Panc1 (cell line): ENCODE measurements at regions not wholly inside any gene's neighbourhood (a gene's known extent, or its start where the extent isn't known, plus 50 kb on each side); places are given as distances from the start of the nearest gene placed in this dataset.

Experiments used
- ATAC-seq: fragments of 200-7000 bp; cut with Tn5 transposase; 2 replicates; pipeline ENCODE4 v1.9.1; 2020; ENCODE audit warnings: mild to moderate bottlenecking, moderate library complexity
- BruUV-seq: library from RNA; stranded (reverse); fragments of 400-500 nt; replicated peaks from 2 replicates; lab custom pipeline; 2021; lab: Mats Ljungman, UMichigan
- CTCF ChIA-PET: fragments of 300-600 bp; sonication (Branson Sonifier 250); formaldehyde crosslinking; loops from one replicate; lab custom pipeline; 2022; ENCODE audit warnings: antibody characterized with exemption; lab: Charles Lee
- POLR2A ChIA-PET: fragments of 300-600 bp; sonication (Branson Sonifier 250); formaldehyde crosslinking; loops from one replicate; lab custom pipeline; 2022; ENCODE audit warnings: antibody characterized with exemption; lab: Charles Lee
- DNase-seq: peaks from one replicate; pipeline ENCODE4 v3.0.0-alpha.2; 2010; ENCODE audit warnings: low read depth, low spot score
- H3K27ac ChIP-seq: 2 replicates; pipeline ENCODE4 v1.5.1; 2011; ENCODE audit warnings: mild to moderate bottlenecking, low read length, inconsistent platforms
- H3K27me3 ChIP-seq: fragments of 200-500 bp; sonication (Bioruptor generic); 2 replicates; pipeline ENCODE4 v1.6.0; 2014; ENCODE audit warnings: low read length, inconsistent platforms; ENCODE audit not compliant: control insufficient read depth, insufficient read depth
- H3K36me3 ChIP-seq: fragments of 200-500 bp; sonication (Bioruptor generic); 2 replicates; pipeline ENCODE4 v1.5.1; 2014; ENCODE audit warnings: inconsistent platforms, mild to moderate bottlenecking, low read length, moderate library complexity; ENCODE audit not compliant: control insufficient read depth, insufficient read depth
- H3K4me1 ChIP-seq: 2 replicates; pipeline ENCODE4 v1.5.1; 2011; ENCODE audit warnings: inconsistent platforms, mild to moderate bottlenecking, low read length, moderate library complexity; ENCODE audit not compliant: control insufficient read depth, insufficient read depth
- H3K4me3 ChIP-seq, 2 experiments: 2 replicates each; pipeline ENCODE4 v1.5.1; 2011 to 2012; ENCODE audit warnings: low read depth in 2 of 2, low read length in 2 of 2, mild to moderate bottlenecking in 2 of 2, inconsistent platforms in 1 of 2, moderate library complexity in 1 of 2
- H3K9me3 ChIP-seq: fragments of 200-500 bp; sonication (Bioruptor generic); 2 replicates; pipeline ENCODE4 v1.5.1; 2014; ENCODE audit warnings: low read depth, mild to moderate bottlenecking, inconsistent platforms, low read length, moderate library complexity; ENCODE audit not compliant: control insufficient read depth, insufficient read depth
- CTCF ChIP-seq: fragments of 450-650 bp; IDR thresholded peaks from 2 replicates; pipeline ENCODE4 v1.5.1; 2017; ENCODE audit warnings: mild to moderate bottlenecking
- POLR2AphosphoS5 ChIP-seq: IDR thresholded peaks from 2 replicates; pipeline ENCODE4 v1.6.1; 2012; ENCODE audit warnings: mild to moderate bottlenecking, low read depth, low read length, moderate library complexity
- REST ChIP-seq, 2 experiments: IDR thresholded peaks; 2 replicates each; pipeline ENCODE4 v1.6.1; 2011 to 2012; ENCODE audit warnings: low read depth in 2 of 2, control low read depth in 1 of 2, low read length in 1 of 2, mild to moderate bottlenecking in 1 of 2, moderate library complexity in 1 of 2; ENCODE audit not compliant: insufficient read depth in 1 of 2
- SIN3A ChIP-seq: IDR thresholded peaks from 2 replicates; pipeline ENCODE4 v1.6.1; 2012; ENCODE audit warnings: low read depth, mild to moderate bottlenecking, low read length, moderate library complexity, borderline replicate concordance; ENCODE audit not compliant: insufficient read depth
- TCF7L2 ChIP-seq: IDR thresholded peaks from 2 replicates; pipeline ENCODE4 v1.6.1; 2011; ENCODE audit warnings: mild to moderate bottlenecking, low read depth, low read length, inconsistent platforms
- in situ Hi-C: cut with HindIII; loops from 2 replicates; pipeline ENCODE4 v1.10.0; 2016; ENCODE audit warnings: low sequenced_read_pairs, low pct_unique_long_range_greater_than_20kb
- intact Hi-C: fragments of 100-400 bp; cut with micrococcal nuclease; formaldehyde crosslinking; loops from one replicate; pipeline ENCODE4 v1.10.0; 2022; ENCODE audit not compliant: unreplicated experiment

GRCh38 chr20:22003680-22004079 lies 298.2 kb downstream of the PAX1 start:
- no peak for DNase-seq
- CTCF ChIA-PET, result no interaction called here
- TF ChIP-seq POLR2AphosphoS5 (no peak), REST (IDR thresholded peaks at IDR 0.05; ENCODE audit: insufficient read depth in 1 of 2, low read depth in 2 of 2, low read length in 1 of 2) (no peak), SIN3A (no peak), CTCF (no peak), TCF7L2 (no peak)
- no peaks in the 10 kb centered on the region for H3K36me3 ChIP-seq
- no peaks in the 10 kb centered on the region for H3K27me3 ChIP-seq
- H3K9me3 ChIP-seq, result no peaks in the 10 kb centered on the region
- in situ Hi-C loops (no loop called here), intact Hi-C loops (no loop called here)
- no peak overlapping the region for H3K4me3 ChIP-seq
- BruUV-seq, result no TSS peak
- no peak for ATAC-seq
- POLR2A ChIA-PET, result no interaction called here
- no peak overlapping the region for H3K27ac ChIP-seq
- H3K4me1 ChIP-seq, result no peaks in the 10 kb centered on the region

GRCh38 chr20:22001886-22002285 lies 296.4 kb downstream of the PAX1 start:
- intact Hi-C loops, result no loop called here

More at GRCh38 chr20:22001886-22002285, 296.4 kb downstream of the PAX1 start:
- H3K4me1 ChIP-seq, result no peaks in the 10 kb centered on the region
- TF ChIP-seq SIN3A, result no peak
- TF ChIP-seq POLR2AphosphoS5, result no peak
- no peak for TF ChIP-seq TCF7L2
- TF ChIP-seq REST (IDR thresholded peaks at IDR 0.05; ENCODE audit: insufficient read depth in 1 of 2, low read depth in 2 of 2, low read length in 1 of 2), result no peak
- no peak for TF ChIP-seq CTCF
- H3K9me3 ChIP-seq, result no peaks in the 10 kb centered on the region
- no peak overlapping the region for H3K4me3 ChIP-seq
- ChIA-PET CTCF (no interaction called here), POLR2A (no interaction called here)
- no peak for DNase-seq
- no peak for ATAC-seq
- H3K27ac ChIP-seq, result no peak overlapping the region
- no peaks in the 10 kb centered on the region for H3K36me3 ChIP-seq
- no peaks in the 10 kb centered on the region for H3K27me3 ChIP-seq
- in situ Hi-C loops, result no loop called here
- no TSS peak for BruUV-seq
